ENCODE measurements at regions not wholly inside any gene's neighbourhood (a gene's known extent, or its start where the extent isn't known, plus 50 kb on each side); places are given as distances from the start of the nearest gene placed in this dataset.

GRCh38 chr2:7915302-7916091, 766.4 kb upstream of the ID2 start:
- Histone ChIP-seq H3K4me3 (peak overlapping the region in 1 of 2 donors; percentile 6), H3K9me3 (no peaks in the 10 kb centered on the region), H3K4me1 (no peaks in the 10 kb centered on the region), H3K36me3 (no peaks in the 10 kb centered on the region), H3K27me3 (no peaks in the 10 kb centered on the region), H3K27ac (no peak overlapping the region)
- no peak for DNase-seq (ENCODE audit: low spot score)
- TF ChIP-seq CTCF (IDR thresholded peaks at IDR 0.05), result no peak

- no peak overlapping the region for H3K4me3 ChIP-seq
- DNase-seq (ENCODE audit: low spot score), result no peak
- no peaks in the 10 kb centered on the region for H3K4me1 ChIP-seq
- no peaks in the 10 kb centered on the region for H3K27me3 ChIP-seq
- no peak overlapping the region for H3K27ac ChIP-seq
- no peaks in the 10 kb centered on the region for H3K36me3 ChIP-seq
- H3K9me3 ChIP-seq, result no peaks in the 10 kb centered on the region
- no peak for TF ChIP-seq CTCF (IDR thresholded peaks at IDR 0.05)
Observed at GRCh38 chr2:7916670-7917069, 765.2 kb upstream of the ID2 start.

- TF ChIP-seq CTCF (IDR thresholded peaks at IDR 0.05), result no peak
- Histone ChIP-seq H3K36me3 (no peaks in the 10 kb centered on the region), H3K27me3 (no peaks in the 10 kb centered on the region), H3K9me3 (peaks cover 0 to 4% of the 10 kb centered on the region in 2 donors), H3K4me1 (no peaks in the 10 kb centered on the region), H3K4me3 (no peak overlapping the region), H3K27ac (no peak overlapping the region)
- no peak for DNase-seq (ENCODE audit: low spot score)
Observed at GRCh38 chr2:7919510-7919909, 762.3 kb upstream of the ID2 start.

GRCh38 chr2:7924023-7924762, 757.7 kb upstream of the ID2 start:
- Histone ChIP-seq H3K4me3 (no peak overlapping the region), H3K9me3 (peaks cover 0 to 4% of the 10 kb centered on the region in 2 donors), H3K27me3 (no peaks in the 10 kb centered on the region), H3K4me1 (no peaks in the 10 kb centered on the region), H3K36me3 (no peaks in the 10 kb centered on the region), H3K27ac (no peak overlapping the region)
- TF ChIP-seq CTCF (IDR thresholded peaks at IDR 0.05), result no peak
- DNase-seq (ENCODE audit: low spot score), result no peak

- no peak overlapping the region for H3K27ac ChIP-seq
- DNase-seq (ENCODE audit: low spot score), result no peak
- no peaks in the 10 kb centered on the region for H3K27me3 ChIP-seq
- no peak for TF ChIP-seq CTCF (IDR thresholded peaks at IDR 0.05)
- no peak overlapping the region for H3K4me3 ChIP-seq
- H3K9me3 ChIP-seq, result peaks cover 0 to 4% of the 10 kb centered on the region in 2 donors
- H3K36me3 ChIP-seq, result no peaks in the 10 kb centered on the region
- no peaks in the 10 kb centered on the region for H3K4me1 ChIP-seq
Observed at GRCh38 chr2:7925506-7925905, 756.4 kb upstream of the ID2 start.

Data from right atrium auricular region (tissue), 2 donors.